ENCODE measurements at regions not wholly inside any gene's neighbourhood (a gene's known extent, or its start where the extent isn't known, plus 50 kb on each side); places are given as distances from the start of the nearest gene placed in this dataset.
"Not testable (repeated sequence)": the region's sequence is repeated elsewhere in the genome, so short reads cannot be mapped to it uniquely, and the experiment has no call there.

- H3K36me3 ChIP-seq (ENCODE audit: insufficient read depth, low read length); H3K9me3 ChIP-seq (ENCODE audit: low read length); H3K4me2 ChIP-seq (ENCODE audit: low read length); H3K9ac ChIP-seq (ENCODE audit: low read length); H3K27me3 ChIP-seq (ENCODE audit: insufficient read depth, low read depth, low read length); H2AFZ ChIP-seq (ENCODE audit: low read depth, low read length); H4K20me1 ChIP-seq (ENCODE audit: insufficient read depth); H3K4me3 ChIP-seq (ENCODE audit: low read length); H3F3A ChIP-seq (ENCODE audit: insufficient read depth, low read length, poor library complexity, severe bottlenecking); H3K9me2 ChIP-seq (ENCODE audit: insufficient read depth, low read length); H3K79me2 ChIP-seq (replicated peaks; ENCODE audit: insufficient read depth, low read length); H3K27ac ChIP-seq (ENCODE audit: low read length): not testable (repeated sequence)
Observed at GRCh38 chr9:67418496-67419079, 426.2 kb upstream of the SPATA31A3 start.

- H3K79me2 ChIP-seq (replicated peaks; ENCODE audit: insufficient read depth, low read length); H2AFZ ChIP-seq (ENCODE audit: low read depth, low read length); H3K27ac ChIP-seq (ENCODE audit: low read length); H3K9me3 ChIP-seq (ENCODE audit: low read length); H3K36me3 ChIP-seq (ENCODE audit: insufficient read depth, low read length); H3K4me2 ChIP-seq (ENCODE audit: low read length); H3K9ac ChIP-seq (ENCODE audit: low read length); H3F3A ChIP-seq (ENCODE audit: insufficient read depth, low read length, poor library complexity, severe bottlenecking); H3K9me2 ChIP-seq (ENCODE audit: insufficient read depth, low read length); H3K4me3 ChIP-seq (ENCODE audit: low read length); H3K27me3 ChIP-seq (ENCODE audit: insufficient read depth, low read depth, low read length); H4K20me1 ChIP-seq (ENCODE audit: insufficient read depth): not testable (repeated sequence)
Observed at GRCh38 chr9:67417341-67417983, 425.1 kb upstream of the SPATA31A3 start.

- not testable (repeated sequence) for H3F3A ChIP-seq (ENCODE audit: insufficient read depth, low read length, poor library complexity, severe bottlenecking); H3K79me2 ChIP-seq (replicated peaks; ENCODE audit: insufficient read depth, low read length); H3K9me3 ChIP-seq (ENCODE audit: low read length); H2AFZ ChIP-seq (ENCODE audit: low read depth, low read length); H3K9me2 ChIP-seq (ENCODE audit: insufficient read depth, low read length); H3K4me2 ChIP-seq (ENCODE audit: low read length); H3K27me3 ChIP-seq (ENCODE audit: insufficient read depth, low read depth, low read length); H3K9ac ChIP-seq (ENCODE audit: low read length); H4K20me1 ChIP-seq (ENCODE audit: insufficient read depth); H3K36me3 ChIP-seq (ENCODE audit: insufficient read depth, low read length); H3K4me3 ChIP-seq (ENCODE audit: low read length); H3K27ac ChIP-seq (ENCODE audit: low read length)
Observed at GRCh38 chr9:67416639-67417038, 424.3 kb upstream of the SPATA31A3 start.

GRCh38 chr9:67410606-67411220 is 418.4 kb upstream of the SPATA31A3 start:
- not testable (repeated sequence) for H3K36me3 ChIP-seq (ENCODE audit: insufficient read depth, low read length); H3K9me3 ChIP-seq (ENCODE audit: low read length); H3K9ac ChIP-seq (ENCODE audit: low read length); H3K4me2 ChIP-seq (ENCODE audit: low read length); H2AFZ ChIP-seq (ENCODE audit: low read depth, low read length); H3K9me2 ChIP-seq (ENCODE audit: insufficient read depth, low read length); H3K27me3 ChIP-seq (ENCODE audit: insufficient read depth, low read depth, low read length); H3K27ac ChIP-seq (ENCODE audit: low read length); H3F3A ChIP-seq (ENCODE audit: insufficient read depth, low read length, poor library complexity, severe bottlenecking); H3K79me2 ChIP-seq (replicated peaks; ENCODE audit: insufficient read depth, low read length); H3K4me3 ChIP-seq (ENCODE audit: low read length); H4K20me1 ChIP-seq (ENCODE audit: insufficient read depth)

GRCh38 chr9:67403739-67404138 is 411.4 kb upstream of the SPATA31A3 start:
- not testable (repeated sequence) for H2AFZ ChIP-seq (ENCODE audit: low read depth, low read length); H3K9me2 ChIP-seq (ENCODE audit: insufficient read depth, low read length); H3K9ac ChIP-seq (ENCODE audit: low read length); H3K4me2 ChIP-seq (ENCODE audit: low read length); H3F3A ChIP-seq (ENCODE audit: insufficient read depth, low read length, poor library complexity, severe bottlenecking); H4K20me1 ChIP-seq (ENCODE audit: insufficient read depth); H3K9me3 ChIP-seq (ENCODE audit: low read length); H3K4me3 ChIP-seq (ENCODE audit: low read length); H3K36me3 ChIP-seq (ENCODE audit: insufficient read depth, low read length); H3K27ac ChIP-seq (ENCODE audit: low read length); H3K79me2 ChIP-seq (replicated peaks; ENCODE audit: insufficient read depth, low read length); H3K27me3 ChIP-seq (ENCODE audit: insufficient read depth, low read depth, low read length)

GRCh38 chr9:67397731-67398130 is 405.4 kb upstream of the SPATA31A3 start:
- H3K9me2 ChIP-seq (ENCODE audit: insufficient read depth, low read length); H3K4me2 ChIP-seq (ENCODE audit: low read length); H3K27ac ChIP-seq (ENCODE audit: low read length); H2AFZ ChIP-seq (ENCODE audit: low read depth, low read length); H3K4me3 ChIP-seq (ENCODE audit: low read length); H3K36me3 ChIP-seq (ENCODE audit: insufficient read depth, low read length); H3K27me3 ChIP-seq (ENCODE audit: insufficient read depth, low read depth, low read length); H3F3A ChIP-seq (ENCODE audit: insufficient read depth, low read length, poor library complexity, severe bottlenecking); H3K9ac ChIP-seq (ENCODE audit: low read length); H3K9me3 ChIP-seq (ENCODE audit: low read length); H3K79me2 ChIP-seq (replicated peaks; ENCODE audit: insufficient read depth, low read length); H4K20me1 ChIP-seq (ENCODE audit: insufficient read depth): not testable (repeated sequence)

GRCh38 chr9:67394782-67395181 is 402.4 kb upstream of the SPATA31A3 start:
- H3K9me2 ChIP-seq (ENCODE audit: insufficient read depth, low read length); H3K4me2 ChIP-seq (ENCODE audit: low read length); H3K9me3 ChIP-seq (ENCODE audit: low read length); H3K9ac ChIP-seq (ENCODE audit: low read length); H3F3A ChIP-seq (ENCODE audit: insufficient read depth, low read length, poor library complexity, severe bottlenecking); H3K36me3 ChIP-seq (ENCODE audit: insufficient read depth, low read length); H3K27ac ChIP-seq (ENCODE audit: low read length); H3K79me2 ChIP-seq (replicated peaks; ENCODE audit: insufficient read depth, low read length); H3K4me3 ChIP-seq (ENCODE audit: low read length); H4K20me1 ChIP-seq (ENCODE audit: insufficient read depth); H3K27me3 ChIP-seq (ENCODE audit: insufficient read depth, low read depth, low read length); H2AFZ ChIP-seq (ENCODE audit: low read depth, low read length): not testable (repeated sequence)

GRCh38 chr9:67394038-67394437 is 401.7 kb upstream of the SPATA31A3 start:
- H3F3A ChIP-seq (ENCODE audit: insufficient read depth, low read length, poor library complexity, severe bottlenecking); H3K79me2 ChIP-seq (replicated peaks; ENCODE audit: insufficient read depth, low read length); H3K27ac ChIP-seq (ENCODE audit: low read length): not testable (repeated sequence)

More at GRCh38 chr9:67394038-67394437, 401.7 kb upstream of the SPATA31A3 start:
- H4K20me1 ChIP-seq (ENCODE audit: insufficient read depth); H2AFZ ChIP-seq (ENCODE audit: low read depth, low read length); H3K9me2 ChIP-seq (ENCODE audit: insufficient read depth, low read length); H3K9ac ChIP-seq (ENCODE audit: low read length); H3K27me3 ChIP-seq (ENCODE audit: insufficient read depth, low read depth, low read length); H3K4me2 ChIP-seq (ENCODE audit: low read length); H3K9me3 ChIP-seq (ENCODE audit: low read length); H3K4me3 ChIP-seq (ENCODE audit: low read length); H3K36me3 ChIP-seq (ENCODE audit: insufficient read depth, low read length): not testable (repeated sequence)
